Prostate gland (tissue), 2 donors: ENCODE measurements at regions not wholly inside any gene's neighbourhood (a gene's known extent, or its start where the extent isn't known, plus 50 kb on each side); places are given as distances from the start of the nearest gene placed in this dataset.

Experiments
- DNase-seq: peaks from one replicate; pipeline ENCODE4 v3.0.0-alpha.2; 2019; ENCODE audit warnings: low spot score
- H3K27ac ChIP-seq, 2 donors: fragments of 200-600 bp; sonication (generic); 2 replicates each; pipeline ENCODE4 v1.5.1; 2017 to 2019
- H3K27me3 ChIP-seq: fragments of 200-600 bp; sonication (generic); replicated peaks from 2 replicates; pipeline ENCODE4 v1.5.1; 2019; ENCODE audit not compliant: insufficient read depth
- H3K36me3 ChIP-seq, 2 donors: fragments of 200-600 bp; sonication (generic); 1 replicate in 1 of 2; 2 replicates in 1 of 2; pipeline versions ENCODE4 v1.5.1 to v1.8.1; 2017 to 2019
- H3K4me1 ChIP-seq: fragments of 200-600 bp; sonication (generic); replicated peaks from 2 replicates; pipeline ENCODE4 v1.5.1; 2019
- H3K4me3 ChIP-seq, 2 donors: fragments of 200-600 bp; sonication (generic); 2 replicates each; pipeline ENCODE4 v1.5.1; 2017 to 2019
- H3K9me3 ChIP-seq: fragments of 200-600 bp; sonication (generic); 2 replicates; pipeline ENCODE4 v1.5.1; 2017
- POLR2A ChIP-seq: fragments of 450-650 bp; IDR thresholded peaks from one replicate; pipeline ENCODE4 v1.6.1; 2016; ENCODE audit warnings: antibody characterized with exemption, mild to moderate bottlenecking
- POLR2AphosphoS5 ChIP-seq: sonication (generic); formaldehyde crosslinking; IDR thresholded peaks from one replicate; pipeline ENCODE4 v1.6.1; 2017; ENCODE audit warnings: antibody characterized with exemption
- WGBS: methylation state at CpG from one replicate; pipeline ENCODE4 v1.1.5; 2018; 5-methylcytosine and 5-hydroxymethylcytosine counted together
- intact Hi-C: fragments of 100-400 bp; cut with DNase I; formaldehyde crosslinking; loops from one replicate; pipeline ENCODE4 v1.14.2; 2022
- TF ChIP-seq, protein P1 (sequence below), 4 experiments: fragments of 200-600 bp in 2 of 4; fragments of 450-650 bp in 2 of 4; sonication (generic) in 2 of 4; IDR thresholded peaks; 1 replicate in 3 of 4; 2 replicates in 1 of 4; pipeline ENCODE4 v1.5.1; 2016 to 2019; ENCODE audit warnings: antibody characterized with exemption in 4 of 4, mild to moderate bottlenecking in 2 of 4, moderate library complexity in 2 of 4

DNA sequence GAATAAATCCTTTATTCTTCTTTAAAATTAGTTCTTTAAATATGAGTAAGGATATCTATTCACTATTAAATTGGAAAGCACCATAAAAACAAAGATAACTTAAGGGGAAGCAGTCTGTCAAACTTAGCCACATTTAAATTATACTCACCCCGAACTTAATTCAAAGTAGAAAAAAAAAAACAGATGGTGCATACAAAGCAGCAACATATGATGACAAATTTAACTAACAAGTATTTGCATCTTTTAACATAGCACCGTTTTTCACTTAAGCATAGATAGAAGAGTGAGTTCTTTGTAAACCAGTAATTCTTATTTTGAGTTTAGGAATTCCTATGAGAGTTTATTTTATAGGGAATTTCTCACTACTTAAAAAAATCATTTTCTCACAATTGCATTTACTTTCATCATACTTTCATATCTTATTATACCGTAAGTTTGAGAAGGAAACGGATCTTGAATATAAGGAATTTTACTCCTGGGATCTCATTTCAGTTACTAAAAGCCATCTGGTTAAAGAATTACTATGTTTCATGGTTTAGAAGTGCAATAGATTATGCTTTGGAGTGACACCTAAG lies 828.2 kb upstream of the MAP3K7 start:
- Histone ChIP-seq H3K27me3 (no peaks in the 10 kb centered on the region), H3K4me1 (no peaks in the 10 kb centered on the region), H3K36me3 (no peaks in the 10 kb centered on the region), H3K27ac (no peak overlapping the region), H3K4me3 (no peak overlapping the region), H3K9me3 (no peaks in the 10 kb centered on the region)
- 64% methylated on average over 4 of the region's 4 CpGs for WGBS
- no peak for DNase-seq
- intact Hi-C loops, result no loop called here
- TF ChIP-seq POLR2A (no peak), POLR2AphosphoS5 (no peak)
- TF ChIP-seq, protein P1, sequence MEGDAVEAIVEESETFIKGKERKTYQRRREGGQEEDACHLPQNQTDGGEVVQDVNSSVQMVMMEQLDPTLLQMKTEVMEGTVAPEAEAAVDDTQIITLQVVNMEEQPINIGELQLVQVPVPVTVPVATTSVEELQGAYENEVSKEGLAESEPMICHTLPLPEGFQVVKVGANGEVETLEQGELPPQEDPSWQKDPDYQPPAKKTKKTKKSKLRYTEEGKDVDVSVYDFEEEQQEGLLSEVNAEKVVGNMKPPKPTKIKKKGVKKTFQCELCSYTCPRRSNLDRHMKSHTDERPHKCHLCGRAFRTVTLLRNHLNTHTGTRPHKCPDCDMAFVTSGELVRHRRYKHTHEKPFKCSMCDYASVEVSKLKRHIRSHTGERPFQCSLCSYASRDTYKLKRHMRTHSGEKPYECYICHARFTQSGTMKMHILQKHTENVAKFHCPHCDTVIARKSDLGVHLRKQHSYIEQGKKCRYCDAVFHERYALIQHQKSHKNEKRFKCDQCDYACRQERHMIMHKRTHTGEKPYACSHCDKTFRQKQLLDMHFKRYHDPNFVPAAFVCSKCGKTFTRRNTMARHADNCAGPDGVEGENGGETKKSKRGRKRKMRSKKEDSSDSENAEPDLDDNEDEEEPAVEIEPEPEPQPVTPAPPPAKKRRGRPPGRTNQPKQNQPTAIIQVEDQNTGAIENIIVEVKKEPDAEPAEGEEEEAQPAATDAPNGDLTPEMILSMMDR (IDR thresholded peaks at IDR 0.05), result no peak

DNA sequence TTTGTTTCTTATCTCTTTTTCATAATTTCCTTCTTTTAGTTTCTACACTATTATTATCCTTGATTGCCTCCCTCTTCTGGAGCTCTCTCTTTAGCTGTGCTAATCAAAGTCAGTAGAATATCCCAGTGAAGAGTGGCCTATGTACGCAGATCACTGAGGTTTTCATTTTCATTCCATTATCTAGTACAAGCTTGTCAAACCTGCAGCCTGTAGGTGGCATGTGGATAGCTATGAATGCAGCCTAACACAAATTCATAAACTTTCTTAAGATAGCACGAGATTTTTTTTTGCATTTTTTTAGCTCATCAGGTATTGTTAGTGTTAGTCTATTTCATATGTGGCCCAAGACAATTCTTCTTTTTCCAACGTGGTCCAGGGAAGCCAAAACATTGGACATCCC lies 825.7 kb upstream of the MAP3K7 start:
- Histone ChIP-seq H3K4me1 (no peaks in the 10 kb centered on the region), H3K27me3 (no peaks in the 10 kb centered on the region), H3K4me3 (no peak overlapping the region), H3K9me3 (no peaks in the 10 kb centered on the region), H3K27ac (no peak overlapping the region), H3K36me3 (no peaks in the 10 kb centered on the region)
- intact Hi-C loops, result no loop called here
- 88% methylated on average over 3 of the region's 3 CpGs for WGBS
- TF ChIP-seq, protein P1 (IDR thresholded peaks at IDR 0.05), result no peak
- TF ChIP-seq POLR2AphosphoS5 (no peak), POLR2A (no peak)
- no peak for DNase-seq

GRCh38 chr6:91407706-91408105 lies 820.8 kb upstream of the MAP3K7 start:
- no peaks in the 10 kb centered on the region for H3K27me3 ChIP-seq
- TF ChIP-seq, protein P1 (IDR thresholded peaks at IDR 0.05), result no peak
- TF ChIP-seq POLR2A, result no peak
- TF ChIP-seq POLR2AphosphoS5, result no peak
- intact Hi-C loops, result no loop called here
- no peak overlapping the region for H3K4me3 ChIP-seq
- no peak for DNase-seq
- no peaks in the 10 kb centered on the region for H3K4me1 ChIP-seq
- 79% methylated on average over 3 of the region's 3 CpGs for WGBS
- no peaks in the 10 kb centered on the region for H3K36me3 ChIP-seq
- no peak overlapping the region for H3K27ac ChIP-seq
- H3K9me3 ChIP-seq, result no peaks in the 10 kb centered on the region

GRCh38 chr6:91392951-91393350 lies 806.1 kb upstream of the MAP3K7 start:
- Histone ChIP-seq H3K9me3 (no peaks in the 10 kb centered on the region), H3K27me3 (no peaks in the 10 kb centered on the region), H3K36me3 (no peaks in the 10 kb centered on the region), H3K4me3 (no peak overlapping the region), H3K4me1 (no peaks in the 10 kb centered on the region), H3K27ac (no peak overlapping the region)
- no peak for DNase-seq
- TF ChIP-seq POLR2A, result no peak
- TF ChIP-seq POLR2AphosphoS5, result no peak
- TF ChIP-seq, protein P1 (IDR thresholded peaks at IDR 0.05), result no peak
- intact Hi-C loops, result no loop called here

GRCh38 chr6:91387290-91388059 lies 800.6 kb upstream of the MAP3K7 start:
- TF ChIP-seq POLR2AphosphoS5, result no peak
- TF ChIP-seq POLR2A, result no peak
- TF ChIP-seq, protein P1 (IDR thresholded peaks at IDR 0.05), result no peak
- intact Hi-C loops, result no loop called here
- no peaks in the 10 kb centered on the region for H3K4me1 ChIP-seq
- H3K9me3 ChIP-seq, result no peaks in the 10 kb centered on the region
- no peak overlapping the region for H3K4me3 ChIP-seq
- 94% methylated on average over 11 of the region's 11 CpGs for WGBS
- no peaks in the 10 kb centered on the region for H3K27me3 ChIP-seq
- no peaks in the 10 kb centered on the region for H3K36me3 ChIP-seq
- no peak for DNase-seq
- no peak overlapping the region for H3K27ac ChIP-seq
